MM.1S (cell line): ENCODE measurements at regions not wholly inside any gene's neighbourhood (a gene's known extent, or its start where the extent isn't known, plus 50 kb on each side); places are given as distances from the start of the nearest gene placed in this dataset.

Experiments
- DNase-seq: peaks from one replicate; pipeline ENCODE4 v3.0.0-alpha.2; 2015
- H2AFZ ChIP-seq: fragments of 300-600 bp; sonication (generic); 2 replicates; pipeline ENCODE4 v1.6.0; 2016; ENCODE audit warnings: antibody characterized with exemption, low read length
- H3F3A ChIP-seq: fragments of 300-600 bp; sonication (generic); 2 replicates; pipeline ENCODE4 v1.6.1; 2016; ENCODE audit warnings: mild to moderate bottlenecking, antibody characterized with exemption, low read length, moderate library complexity, mixed read lengths; ENCODE audit not compliant: insufficient read depth
- H3K27ac ChIP-seq: fragments of 300-600 bp; sonication (generic); 2 replicates; pipeline ENCODE4 v1.5.1; 2016; ENCODE audit warnings: mild to moderate bottlenecking, low read length
- H3K27me3 ChIP-seq: fragments of 300-600 bp; sonication (generic); replicated peaks from 2 replicates; pipeline ENCODE4 v1.6.0; 2016; ENCODE audit warnings: low read length; ENCODE audit not compliant: insufficient read depth
- H3K36me3 ChIP-seq: fragments of 300-600 bp; sonication (generic); replicated peaks from 2 replicates; pipeline ENCODE4 v1.6.1; 2016; ENCODE audit warnings: mild to moderate bottlenecking, low read length, mixed read lengths; ENCODE audit not compliant: insufficient read depth
- H3K4me1 ChIP-seq: fragments of 300-600 bp; sonication (generic); 2 replicates; pipeline ENCODE4 v1.6.1; 2016; ENCODE audit warnings: low read length, mixed read lengths
- H3K4me2 ChIP-seq: fragments of 300-600 bp; sonication (generic); 2 replicates; pipeline ENCODE4 v1.6.0; 2016; ENCODE audit warnings: low read depth, low read length
- H3K4me3 ChIP-seq: fragments of 300-600 bp; sonication (generic); 2 replicates; pipeline ENCODE4 v1.5.1; 2016; ENCODE audit warnings: low read length, mixed read lengths
- H3K79me2 ChIP-seq: fragments of 300-600 bp; sonication (generic); 2 replicates; pipeline ENCODE4 v1.6.1; 2016; ENCODE audit warnings: mixed run types, low read length, mixed read lengths
- H3K9ac ChIP-seq: fragments of 300-600 bp; sonication (generic); 2 replicates; pipeline ENCODE4 v1.6.1; 2016; ENCODE audit warnings: low read length, mixed read lengths
- H3K9me2 ChIP-seq: fragments of 300-600 bp; sonication (generic); replicated peaks from 2 replicates; pipeline ENCODE4 v1.6.1; 2016; ENCODE audit warnings: mild to moderate bottlenecking, low read length, mixed read lengths; ENCODE audit not compliant: insufficient read depth
- H3K9me3 ChIP-seq: fragments of 300-600 bp; sonication (generic); replicated peaks from 2 replicates; pipeline ENCODE4 v1.6.1; 2016; ENCODE audit warnings: mild to moderate bottlenecking, low read length, mixed read lengths; ENCODE audit not compliant: insufficient read depth
- H4K20me1 ChIP-seq: fragments of 300-600 bp; sonication (generic); 2 replicates; pipeline ENCODE4 v1.6.1; 2016; ENCODE audit warnings: mild to moderate bottlenecking, low read length, moderate library complexity, mixed read lengths; ENCODE audit not compliant: insufficient read depth
- EZH2 ChIP-seq: fragments of 300-600 bp; sonication (generic); optimal IDR thresholded peaks from 2 replicates; pipeline ENCODE3; 2017; ENCODE audit warnings: low read depth, mild to moderate bottlenecking, antibody characterized with exemption, low read length, mixed read lengths
- EZH2phosphoT487 ChIP-seq: fragments of 300-600 bp; sonication (generic); IDR thresholded peaks from 2 replicates; pipeline ENCODE4 v1.6.1; 2018; ENCODE audit warnings: antibody characterized with exemption, low read length
- TF ChIP-seq, protein P1 (sequence below): fragments of 300-600 bp; sonication (generic); IDR thresholded peaks from 2 replicates; pipeline ENCODE4 v1.5.1; 2016; ENCODE audit warnings: antibody characterized with exemption, low read length, mixed read lengths

DNA sequence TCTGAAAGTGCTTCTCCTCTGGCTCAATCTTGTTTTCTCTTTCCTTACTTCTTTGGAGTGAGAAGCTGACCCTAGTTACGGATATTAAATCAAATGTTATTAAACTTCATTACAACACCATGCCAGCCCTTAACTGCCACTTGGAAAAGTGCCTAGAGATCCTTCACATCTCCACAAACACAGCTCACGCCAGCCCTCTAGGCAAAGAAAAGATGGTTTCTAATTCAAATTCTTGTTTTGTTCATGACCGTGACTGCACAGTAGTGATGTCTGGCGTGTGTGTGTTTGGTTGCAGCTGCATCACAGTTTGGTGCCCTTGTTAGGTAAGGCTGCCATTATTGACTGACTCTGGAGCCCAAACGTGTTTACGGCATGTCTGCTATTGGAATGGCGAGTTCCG is 113.0 kb downstream of the BEGAIN start:
- Histone ChIP-seq H2AFZ (no peak overlapping the region), H3K36me3 (no peaks in the 10 kb centered on the region), H3F3A (no peaks in the 10 kb centered on the region), H3K9me2 (no peaks in the 10 kb centered on the region), H3K27ac (no peak overlapping the region), H3K79me2 (no peaks in the 10 kb centered on the region), H4K20me1 (no peaks in the 10 kb centered on the region), H3K9me3 (no peaks in the 10 kb centered on the region), H3K27me3 (no peaks in the 10 kb centered on the region), H3K4me2 (no peak overlapping the region), H3K9ac (no peak overlapping the region), H3K4me1 (no peaks in the 10 kb centered on the region), H3K4me3 (no peak overlapping the region)
- no peak for TF ChIP-seq EZH2phosphoT487
- TF ChIP-seq EZH2 = no peak
- TF ChIP-seq, protein P1, sequence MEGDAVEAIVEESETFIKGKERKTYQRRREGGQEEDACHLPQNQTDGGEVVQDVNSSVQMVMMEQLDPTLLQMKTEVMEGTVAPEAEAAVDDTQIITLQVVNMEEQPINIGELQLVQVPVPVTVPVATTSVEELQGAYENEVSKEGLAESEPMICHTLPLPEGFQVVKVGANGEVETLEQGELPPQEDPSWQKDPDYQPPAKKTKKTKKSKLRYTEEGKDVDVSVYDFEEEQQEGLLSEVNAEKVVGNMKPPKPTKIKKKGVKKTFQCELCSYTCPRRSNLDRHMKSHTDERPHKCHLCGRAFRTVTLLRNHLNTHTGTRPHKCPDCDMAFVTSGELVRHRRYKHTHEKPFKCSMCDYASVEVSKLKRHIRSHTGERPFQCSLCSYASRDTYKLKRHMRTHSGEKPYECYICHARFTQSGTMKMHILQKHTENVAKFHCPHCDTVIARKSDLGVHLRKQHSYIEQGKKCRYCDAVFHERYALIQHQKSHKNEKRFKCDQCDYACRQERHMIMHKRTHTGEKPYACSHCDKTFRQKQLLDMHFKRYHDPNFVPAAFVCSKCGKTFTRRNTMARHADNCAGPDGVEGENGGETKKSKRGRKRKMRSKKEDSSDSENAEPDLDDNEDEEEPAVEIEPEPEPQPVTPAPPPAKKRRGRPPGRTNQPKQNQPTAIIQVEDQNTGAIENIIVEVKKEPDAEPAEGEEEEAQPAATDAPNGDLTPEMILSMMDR = no peak
- DNase-seq = no peak

DNA sequence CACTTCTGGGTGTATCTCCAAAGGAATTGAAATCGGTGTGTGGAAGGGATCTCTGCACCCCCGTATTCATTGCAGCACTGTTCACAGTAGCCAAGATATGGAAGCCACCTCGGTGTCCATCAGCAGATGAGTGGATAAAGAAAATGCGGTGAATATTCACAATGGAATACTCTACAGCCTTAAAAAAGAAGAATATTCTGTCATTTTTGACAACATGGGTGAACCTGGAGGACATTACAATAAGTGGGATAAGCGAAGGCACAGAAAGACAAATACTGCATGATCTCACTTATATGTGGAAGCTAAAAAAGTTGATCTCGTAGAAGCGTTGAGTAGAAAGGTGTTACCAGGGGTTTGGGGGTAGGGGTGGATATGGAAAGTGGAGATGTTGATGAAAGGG is 111.9 kb downstream of the BEGAIN start:
- H3K4me1 ChIP-seq = no peaks in the 10 kb centered on the region
- no peaks in the 10 kb centered on the region for H3F3A ChIP-seq
- no peak overlapping the region for H3K27ac ChIP-seq
- H2AFZ ChIP-seq = no peak overlapping the region
- H3K4me3 ChIP-seq = no peak overlapping the region
- H3K27me3 ChIP-seq = no peaks in the 10 kb centered on the region
- H3K9ac ChIP-seq = no peak overlapping the region
- TF ChIP-seq EZH2 (no peak), EZH2phosphoT487 (no peak)
- TF ChIP-seq, protein P1 = no peak
- no peak overlapping the region for H3K4me2 ChIP-seq
- no peaks in the 10 kb centered on the region for H3K36me3 ChIP-seq
- no peaks in the 10 kb centered on the region for H3K9me3 ChIP-seq
- DNase-seq = no peak
- no peaks in the 10 kb centered on the region for H3K79me2 ChIP-seq
- no peaks in the 10 kb centered on the region for H4K20me1 ChIP-seq
- H3K9me2 ChIP-seq = no peaks in the 10 kb centered on the region

DNA sequence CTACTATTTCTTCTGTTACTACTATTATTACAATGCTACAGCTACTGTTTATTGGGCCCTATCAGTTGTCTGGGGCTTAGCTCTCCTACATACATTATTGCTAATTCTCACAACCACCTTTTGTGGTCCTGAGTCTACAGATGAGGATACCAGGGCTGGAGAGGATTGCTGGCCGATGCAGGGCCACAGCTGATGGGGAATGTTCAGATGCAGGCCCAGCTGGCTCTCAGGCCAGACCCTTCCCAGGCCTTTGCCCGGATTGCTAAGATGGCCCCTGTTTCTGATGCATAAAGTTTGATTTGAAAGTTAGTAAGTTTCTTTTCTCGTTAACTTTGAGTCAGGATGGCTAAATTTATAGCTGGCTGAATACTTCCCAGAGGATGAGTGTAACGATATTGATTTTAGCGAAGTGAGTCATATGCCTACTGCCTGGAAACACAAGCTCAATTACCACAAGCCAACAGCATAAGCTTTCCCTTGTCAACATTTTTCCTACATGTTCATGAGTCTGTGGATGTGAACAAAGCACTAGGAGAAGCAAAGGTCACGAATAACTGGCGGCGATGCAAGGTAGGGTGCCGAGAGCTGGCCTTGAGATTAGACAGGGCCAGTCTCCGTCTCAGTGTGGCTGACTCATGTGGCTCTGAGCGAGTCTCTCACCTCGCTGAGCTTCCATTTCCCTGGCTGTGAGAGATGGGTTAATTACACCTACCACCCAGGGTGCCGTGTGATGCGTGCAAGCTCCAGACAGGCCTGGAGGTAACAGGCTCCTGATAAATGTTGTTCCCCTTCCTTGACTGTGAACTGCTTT is 111.0 kb downstream of the BEGAIN start:
- H3K9ac ChIP-seq = no peak overlapping the region
- H3F3A ChIP-seq = no peaks in the 10 kb centered on the region
- no peaks in the 10 kb centered on the region for H4K20me1 ChIP-seq
- no peaks in the 10 kb centered on the region for H3K36me3 ChIP-seq
- H3K27ac ChIP-seq = no peak overlapping the region
- DNase-seq = no peak
- H3K4me3 ChIP-seq = no peak overlapping the region
- H2AFZ ChIP-seq = no peak overlapping the region
- H3K9me3 ChIP-seq = no peaks in the 10 kb centered on the region
- H3K27me3 ChIP-seq = no peaks in the 10 kb centered on the region
- no peaks in the 10 kb centered on the region for H3K4me1 ChIP-seq
- H3K4me2 ChIP-seq = no peak overlapping the region
- no peaks in the 10 kb centered on the region for H3K9me2 ChIP-seq
- TF ChIP-seq EZH2phosphoT487 = no peak
- TF ChIP-seq, protein P1 = no peak
- H3K79me2 ChIP-seq = no peaks in the 10 kb centered on the region
